ENCODE measurements at regions not wholly inside any gene's neighbourhood (a gene's known extent, or its start where the extent isn't known, plus 50 kb on each side); places are given as distances from the start of the nearest gene placed in this dataset.

- TF ChIP-seq CTCF (IDR thresholded peaks at IDR 0.05) = no peak
- TF ChIP-seq POLR2A (IDR thresholded peaks at IDR 0.05) = no peak
These were observed 126.8 kb upstream of the IRS2 start for GRCh38 chr13:109913186-109913585.

Measured in thyroid gland (tissue), 4 donors.